WTC11 (cell line): ENCODE measurements at regions not wholly inside any gene's neighbourhood (a gene's known extent, or its start where the extent isn't known, plus 50 kb on each side); places are given as distances from the start of the nearest gene placed in this dataset.

Experiments
- ATAC-seq: fragments of 200-7000 bp; cut with Tn5 transposase; 2 replicates; pipeline ENCODE4 v1.10.0; 2021; ENCODE audit warnings: mild to moderate bottlenecking, moderate library complexity
- CTCF ChIA-PET: fragments of 300-600 bp; sonication (Branson Sonifier 250); formaldehyde crosslinking; loops from one replicate; lab custom pipeline; 2021; ENCODE audit warnings: antibody characterized with exemption; lab: Charles Lee
- POLR2A ChIA-PET: fragments of 350-600 bp; sonication (Branson Sonifier 250); formaldehyde crosslinking; loops from one replicate; lab custom pipeline; 2021; ENCODE audit warnings: antibody characterized with exemption; lab: Charles Lee
- DNase-seq: peaks from one replicate; pipeline ENCODE4 v3.0.0; 2021; ENCODE audit warnings: low spot score
- H3K27ac Mint-ChIP-seq: 2 replicates; pipeline ENCODE4 v1.8.0; 2021; ENCODE audit warnings: mixed read lengths
- H3K27me3 Mint-ChIP-seq: 2 replicates; pipeline ENCODE4 v1.8.0; 2021; ENCODE audit warnings: low read depth, mild to moderate bottlenecking, moderate library complexity, mixed read lengths
- H3K36me3 Mint-ChIP-seq: 2 replicates; pipeline ENCODE4 v1.8.0; 2021; ENCODE audit warnings: mixed read lengths
- H3K4me1 Mint-ChIP-seq: 2 replicates; pipeline ENCODE4 v1.8.0; 2022; ENCODE audit warnings: mixed read lengths
- H3K4me3 Mint-ChIP-seq: 2 replicates; pipeline ENCODE4 v1.8.0; 2021; ENCODE audit warnings: mild to moderate bottlenecking, moderate library complexity, mixed read lengths
- H3K9me3 Mint-ChIP-seq: 2 replicates; pipeline ENCODE4 v1.8.0; 2021; ENCODE audit warnings: mixed read lengths
- ATF3 ChIP-seq: sonication (generic); formaldehyde crosslinking; conservative IDR thresholded peaks from 2 replicates; pipeline ENCODE4 v1.8.1; 2022; ENCODE audit warnings: mild to moderate bottlenecking, missing genetic modification reagents
- CTCF ChIP-seq: fragments of 200-600 bp; IDR thresholded peaks from 2 replicates; pipeline ENCODE4 v1.8.0; 2022; ENCODE audit warnings: antibody characterized with exemption
- EMX1 ChIP-seq: fragments of 250-450 bp; sonication (Bioruptor Pico); IDR thresholded peaks from 2 replicates; pipeline ENCODE4 v1.8.0; 2021; ENCODE audit warnings: mild to moderate bottlenecking
- FOXJ3 ChIP-seq: sonication (generic); formaldehyde crosslinking; IDR thresholded peaks from 2 replicates; pipeline ENCODE4 v1.9.0; 2021; ENCODE audit warnings: missing genetic modification reagents, mild to moderate bottlenecking, borderline replicate concordance
- FOXK1 ChIP-seq: sonication (generic); formaldehyde crosslinking; IDR thresholded peaks from 2 replicates; pipeline ENCODE4 v1.8.0; 2022; ENCODE audit warnings: mild to moderate bottlenecking, moderate library complexity, missing genetic modification reagents
- IRF2 ChIP-seq: sonication (generic); formaldehyde crosslinking; IDR thresholded peaks from 2 replicates; pipeline ENCODE4 v1.8.0; 2022; ENCODE audit warnings: low read depth, missing genetic modification reagents, borderline replicate concordance
- NFATC4 ChIP-seq: fragments of 250-450 bp; sonication (Bioruptor Pico); IDR thresholded peaks from 2 replicates; pipeline ENCODE4 v1.9.0; 2021; ENCODE audit warnings: mild to moderate bottlenecking
- OVOL2 ChIP-seq: fragments of 250-450 bp; sonication (Bioruptor Pico); IDR thresholded peaks from 2 replicates; pipeline ENCODE4 v1.9.0; 2021; ENCODE audit warnings: mild to moderate bottlenecking, borderline replicate concordance
- PRRX2 ChIP-seq: fragments of 250-450 bp; sonication (Bioruptor Pico); IDR thresholded peaks from 2 replicates; pipeline ENCODE4 v1.8.0; 2021; ENCODE audit warnings: mild to moderate bottlenecking
- RELA ChIP-seq: sonication (generic); formaldehyde crosslinking; IDR thresholded peaks from 2 replicates; pipeline ENCODE4 v1.8.1; 2022; ENCODE audit warnings: missing genetic modification reagents, mild to moderate bottlenecking, borderline replicate concordance
- SMAD3 ChIP-seq: sonication (generic); formaldehyde crosslinking; IDR thresholded peaks from 2 replicates; pipeline ENCODE4 v1.8.0; 2022; ENCODE audit warnings: missing genetic modification reagents, mild to moderate bottlenecking, borderline replicate concordance
- TP53 ChIP-seq: sonication (generic); formaldehyde crosslinking; IDR thresholded peaks from 2 replicates; pipeline ENCODE4 v1.8.1; 2023; ENCODE audit warnings: mild to moderate bottlenecking, missing genetic modification reagents
- ZNF138 ChIP-seq: sonication (generic); formaldehyde crosslinking; conservative IDR thresholded peaks from 2 replicates; pipeline ENCODE4 v1.8.1; 2022; ENCODE audit warnings: mild to moderate bottlenecking, moderate library complexity, missing genetic modification reagents
- ZNF263 ChIP-seq: sonication (generic); formaldehyde crosslinking; IDR thresholded peaks from 2 replicates; pipeline ENCODE4 v1.8.1; 2022; ENCODE audit warnings: low read depth, mild to moderate bottlenecking, moderate library complexity, missing genetic modification reagents
- ZNF671 ChIP-seq: fragments of 250-450 bp; sonication (Bioruptor Pico); IDR thresholded peaks from 2 replicates; pipeline ENCODE4 v1.8.0; 2021; ENCODE audit warnings: mild to moderate bottlenecking
- TF ChIP-seq, protein P1 (sequence below): sonication (generic); formaldehyde crosslinking; IDR thresholded peaks from 2 replicates; pipeline ENCODE4 v1.8.1; 2022; ENCODE audit warnings: low read depth, mild to moderate bottlenecking, moderate library complexity, missing genetic modification reagents, borderline replicate concordance
- TF ChIP-seq, protein P2 (sequence below): sonication (generic); formaldehyde crosslinking; IDR thresholded peaks from 2 replicates; pipeline ENCODE4 v1.8.1; 2023; ENCODE audit warnings: mild to moderate bottlenecking, missing genetic modification reagents, moderate library complexity
- TF ChIP-seq, protein P3 (sequence below): sonication (generic); formaldehyde crosslinking; IDR thresholded peaks from 2 replicates; pipeline ENCODE4 v1.8.1; 2023; ENCODE audit warnings: mild to moderate bottlenecking, missing genetic modification reagents
- TF ChIP-seq, protein P4 (sequence below): sonication (generic); formaldehyde crosslinking; IDR thresholded peaks from 2 replicates; pipeline ENCODE4 v1.8.0; 2022; ENCODE audit warnings: mild to moderate bottlenecking, missing genetic modification reagents
- TF ChIP-seq, protein P5 (sequence below): sonication (generic); formaldehyde crosslinking; IDR thresholded peaks from 2 replicates; pipeline ENCODE4 v1.8.1; 2023; ENCODE audit warnings: mild to moderate bottlenecking, missing genetic modification reagents, moderate library complexity
- TF ChIP-seq, protein P6 (sequence below): sonication (generic); formaldehyde crosslinking; IDR thresholded peaks from 2 replicates; pipeline ENCODE4 v1.8.1; 2023; ENCODE audit warnings: mild to moderate bottlenecking, moderate library complexity, missing genetic modification reagents
- TF ChIP-seq, protein P7 (sequence below): fragments of 250-450 bp; sonication (Bioruptor Pico); IDR thresholded peaks from 2 replicates; pipeline ENCODE4 v1.8.0; 2021; ENCODE audit warnings: mild to moderate bottlenecking

DNA sequence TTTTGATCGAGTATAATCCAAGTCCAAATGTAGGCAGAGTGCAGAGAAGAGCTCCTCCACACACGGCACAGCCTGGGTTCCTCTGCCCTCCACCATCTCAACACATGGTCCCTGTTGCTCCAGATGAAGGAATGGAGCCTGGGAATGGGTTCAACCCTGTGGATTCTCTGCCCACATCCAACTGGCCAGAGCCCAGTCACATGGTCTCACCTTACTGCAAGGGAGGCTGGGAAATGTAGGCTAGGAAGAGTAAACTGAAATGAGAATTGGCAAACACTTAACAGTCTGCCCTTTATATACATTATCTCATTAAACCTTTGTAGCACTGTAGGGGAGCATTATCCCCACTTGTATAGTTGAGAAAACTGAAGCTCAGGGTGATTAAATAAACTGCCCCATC is 60.1 kb upstream of the RAB4A start:
- Mint-ChIP-seq H3K27ac (no peak overlapping the region), H3K4me3 (no peak overlapping the region), H3K9me3 (no peaks in the 10 kb centered on the region), H3K27me3 (no peaks in the 10 kb centered on the region; the same call in 1 of the 2 replicates), H3K36me3 (no peaks in the 10 kb centered on the region), H3K4me1 (peaks cover 2% of the 10 kb centered on the region; the same call in 1 of the 2 replicates)
- ATAC-seq, result no peak
- POLR2A ChIA-PET, result interaction anchor here (0.6 kb wide), 1 partner anchor 119 kb away, joined by 3 read pairs; no protein-coding TSS in a partner anchor
- TF ChIP-seq, protein P1, sequence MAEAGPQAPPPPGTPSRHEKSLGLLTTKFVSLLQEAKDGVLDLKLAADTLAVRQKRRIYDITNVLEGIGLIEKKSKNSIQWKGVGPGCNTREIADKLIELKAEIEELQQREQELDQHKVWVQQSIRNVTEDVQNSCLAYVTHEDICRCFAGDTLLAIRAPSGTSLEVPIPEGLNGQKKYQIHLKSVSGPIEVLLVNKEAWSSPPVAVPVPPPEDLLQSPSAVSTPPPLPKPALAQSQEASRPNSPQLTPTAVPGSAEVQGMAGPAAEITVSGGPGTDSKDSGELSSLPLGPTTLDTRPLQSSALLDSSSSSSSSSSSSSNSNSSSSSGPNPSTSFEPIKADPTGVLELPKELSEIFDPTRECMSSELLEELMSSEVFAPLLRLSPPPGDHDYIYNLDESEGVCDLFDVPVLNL (CRISPR knock-in tag), result no peak
- TF ChIP-seq, protein P2, sequence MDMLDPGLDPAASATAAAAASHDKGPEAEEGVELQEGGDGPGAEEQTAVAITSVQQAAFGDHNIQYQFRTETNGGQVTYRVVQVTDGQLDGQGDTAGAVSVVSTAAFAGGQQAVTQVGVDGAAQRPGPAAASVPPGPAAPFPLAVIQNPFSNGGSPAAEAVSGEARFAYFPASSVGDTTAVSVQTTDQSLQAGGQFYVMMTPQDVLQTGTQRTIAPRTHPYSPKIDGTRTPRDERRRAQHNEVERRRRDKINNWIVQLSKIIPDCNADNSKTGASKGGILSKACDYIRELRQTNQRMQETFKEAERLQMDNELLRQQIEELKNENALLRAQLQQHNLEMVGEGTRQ (CRISPR knock-in tag), result peak; percentile 87
- no peak for TF ChIP-seq FOXJ3 (CRISPR knock-in tag)
- TF ChIP-seq, protein P3, sequence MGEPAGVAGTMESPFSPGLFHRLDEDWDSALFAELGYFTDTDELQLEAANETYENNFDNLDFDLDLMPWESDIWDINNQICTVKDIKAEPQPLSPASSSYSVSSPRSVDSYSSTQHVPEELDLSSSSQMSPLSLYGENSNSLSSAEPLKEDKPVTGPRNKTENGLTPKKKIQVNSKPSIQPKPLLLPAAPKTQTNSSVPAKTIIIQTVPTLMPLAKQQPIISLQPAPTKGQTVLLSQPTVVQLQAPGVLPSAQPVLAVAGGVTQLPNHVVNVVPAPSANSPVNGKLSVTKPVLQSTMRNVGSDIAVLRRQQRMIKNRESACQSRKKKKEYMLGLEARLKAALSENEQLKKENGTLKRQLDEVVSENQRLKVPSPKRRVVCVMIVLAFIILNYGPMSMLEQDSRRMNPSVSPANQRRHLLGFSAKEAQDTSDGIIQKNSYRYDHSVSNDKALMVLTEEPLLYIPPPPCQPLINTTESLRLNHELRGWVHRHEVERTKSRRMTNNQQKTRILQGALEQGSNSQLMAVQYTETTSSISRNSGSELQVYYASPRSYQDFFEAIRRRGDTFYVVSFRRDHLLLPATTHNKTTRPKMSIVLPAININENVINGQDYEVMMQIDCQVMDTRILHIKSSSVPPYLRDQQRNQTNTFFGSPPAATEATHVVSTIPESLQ (CRISPR knock-in tag), result no peak
- no peak for TF ChIP-seq OVOL2 (CRISPR knock-in tag)
- TF ChIP-seq, protein P4, sequence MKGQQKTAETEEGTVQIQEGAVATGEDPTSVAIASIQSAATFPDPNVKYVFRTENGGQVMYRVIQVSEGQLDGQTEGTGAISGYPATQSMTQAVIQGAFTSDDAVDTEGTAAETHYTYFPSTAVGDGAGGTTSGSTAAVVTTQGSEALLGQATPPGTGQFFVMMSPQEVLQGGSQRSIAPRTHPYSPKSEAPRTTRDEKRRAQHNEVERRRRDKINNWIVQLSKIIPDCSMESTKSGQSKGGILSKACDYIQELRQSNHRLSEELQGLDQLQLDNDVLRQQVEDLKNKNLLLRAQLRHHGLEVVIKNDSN, result peak; percentile 83
- TF ChIP-seq ATF3 (CRISPR knock-in tag), result no peak
- TF ChIP-seq SMAD3 (CRISPR knock-in tag), result no peak
- no peak for TF ChIP-seq RELA (CRISPR knock-in tag)
- TF ChIP-seq TP53 (CRISPR knock-in tag), result no peak
- no peak for DNase-seq
- CTCF ChIA-PET, result interaction anchor here (2.0 kb wide), 1 partner anchor 17 kb away, joined by 6 read pairs; no protein-coding TSS in a partner anchor

GRCh38 chr1:229213797-229214196 is 57.1 kb upstream of the RAB4A start:
- H3K27ac Mint-ChIP-seq, result no peak overlapping the region
- H3K4me3 Mint-ChIP-seq, result no peak overlapping the region
- DNase-seq, result no peak
- ChIA-PET CTCF (no interaction called here), POLR2A (no interaction called here)
- H3K9me3 Mint-ChIP-seq, result no peaks in the 10 kb centered on the region
- ATAC-seq, result no peak
- H3K4me1 Mint-ChIP-seq, result no peaks in the 10 kb centered on the region
- TF ChIP-seq ZNF263 (CRISPR knock-in tag) (no peak), NFATC4 (CRISPR knock-in tag) (no peak), IRF2 (CRISPR knock-in tag) (no peak)
- H3K27me3 Mint-ChIP-seq, result no peaks in the 10 kb centered on the region; the same call in 1 of the 2 replicates
- H3K36me3 Mint-ChIP-seq, result no peaks in the 10 kb centered on the region

- ChIA-PET POLR2A (no interaction called here), CTCF (no interaction called here)
- Mint-ChIP-seq H3K4me3 (no peak overlapping the region), H3K4me1 (no peaks in the 10 kb centered on the region)
- TF ChIP-seq PRRX2 (CRISPR knock-in tag), result no peak
- TF ChIP-seq FOXK1 (CRISPR knock-in tag), result no peak
- TF ChIP-seq, protein P5, sequence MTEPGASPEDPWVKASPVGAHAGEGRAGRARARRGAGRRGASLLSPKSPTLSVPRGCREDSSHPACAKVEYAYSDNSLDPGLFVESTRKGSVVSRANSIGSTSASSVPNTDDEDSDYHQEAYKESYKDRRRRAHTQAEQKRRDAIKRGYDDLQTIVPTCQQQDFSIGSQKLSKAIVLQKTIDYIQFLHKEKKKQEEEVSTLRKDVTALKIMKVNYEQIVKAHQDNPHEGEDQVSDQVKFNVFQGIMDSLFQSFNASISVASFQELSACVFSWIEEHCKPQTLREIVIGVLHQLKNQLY (CRISPR knock-in tag), result no peak
- no peak for TF ChIP-seq EMX1 (CRISPR knock-in tag)
- no peak for TF ChIP-seq CTCF
- TF ChIP-seq ZNF671 (CRISPR knock-in tag), result no peak
- TF ChIP-seq, protein P6, sequence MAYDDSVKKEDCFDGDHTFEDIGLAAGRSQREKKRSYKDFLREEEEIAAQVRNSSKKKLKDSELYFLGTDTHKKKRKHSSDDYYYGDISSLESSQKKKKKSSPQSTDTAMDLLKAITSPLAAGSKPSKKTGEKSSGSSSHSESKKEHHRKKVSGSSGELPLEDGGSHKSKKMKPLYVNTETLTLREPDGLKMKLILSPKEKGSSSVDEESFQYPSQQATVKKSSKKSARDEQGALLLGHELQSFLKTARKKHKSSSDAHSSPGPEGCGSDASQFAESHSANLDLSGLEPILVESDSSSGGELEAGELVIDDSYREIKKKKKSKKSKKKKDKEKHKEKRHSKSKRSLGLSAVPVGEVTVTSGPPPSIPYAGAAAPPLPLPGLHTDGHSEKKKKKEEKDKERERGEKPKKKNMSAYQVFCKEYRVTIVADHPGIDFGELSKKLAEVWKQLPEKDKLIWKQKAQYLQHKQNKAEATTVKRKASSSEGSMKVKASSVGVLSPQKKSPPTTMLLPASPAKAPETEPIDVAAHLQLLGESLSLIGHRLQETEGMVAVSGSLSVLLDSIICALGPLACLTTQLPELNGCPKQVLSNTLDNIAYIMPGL (CRISPR knock-in tag), result no peak
- TF ChIP-seq ZNF138 (CRISPR knock-in tag), result no peak
- TF ChIP-seq, protein P7, sequence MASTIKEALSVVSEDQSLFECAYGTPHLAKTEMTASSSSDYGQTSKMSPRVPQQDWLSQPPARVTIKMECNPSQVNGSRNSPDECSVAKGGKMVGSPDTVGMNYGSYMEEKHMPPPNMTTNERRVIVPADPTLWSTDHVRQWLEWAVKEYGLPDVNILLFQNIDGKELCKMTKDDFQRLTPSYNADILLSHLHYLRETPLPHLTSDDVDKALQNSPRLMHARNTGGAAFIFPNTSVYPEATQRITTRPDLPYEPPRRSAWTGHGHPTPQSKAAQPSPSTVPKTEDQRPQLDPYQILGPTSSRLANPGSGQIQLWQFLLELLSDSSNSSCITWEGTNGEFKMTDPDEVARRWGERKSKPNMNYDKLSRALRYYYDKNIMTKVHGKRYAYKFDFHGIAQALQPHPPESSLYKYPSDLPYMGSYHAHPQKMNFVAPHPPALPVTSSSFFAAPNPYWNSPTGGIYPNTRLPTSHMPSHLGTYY (CRISPR knock-in tag), result no peak
- TF ChIP-seq, all 79 proteins: peak for 0
- no peaks in the 10 kb centered on the region; the same call in 1 of the 2 replicates for H3K27me3 Mint-ChIP-seq
- H3K9me3 Mint-ChIP-seq, result no peaks in the 10 kb centered on the region
- no peaks in the 10 kb centered on the region for H3K36me3 Mint-ChIP-seq
- no peak for DNase-seq
- H3K27ac Mint-ChIP-seq, result no peak overlapping the region
- ATAC-seq, result peak; percentile 66
Observed at GRCh38 chr1:229217716-229218115, 53.2 kb upstream of the RAB4A start.
